ENCODE measurements at regions not wholly inside any gene's neighbourhood (a gene's known extent, or its start where the extent isn't known, plus 50 kb on each side); places are given as distances from the start of the nearest gene placed in this dataset.
"Not testable (repeated sequence)": the region's sequence is repeated elsewhere in the genome, so short reads cannot be mapped to it uniquely, and the experiment has no call there.

- DNase-seq: no peak
Observed at GRCh38 chr13:38283346-38283745, 66.3 kb upstream of the UFM1 start.

DNA sequence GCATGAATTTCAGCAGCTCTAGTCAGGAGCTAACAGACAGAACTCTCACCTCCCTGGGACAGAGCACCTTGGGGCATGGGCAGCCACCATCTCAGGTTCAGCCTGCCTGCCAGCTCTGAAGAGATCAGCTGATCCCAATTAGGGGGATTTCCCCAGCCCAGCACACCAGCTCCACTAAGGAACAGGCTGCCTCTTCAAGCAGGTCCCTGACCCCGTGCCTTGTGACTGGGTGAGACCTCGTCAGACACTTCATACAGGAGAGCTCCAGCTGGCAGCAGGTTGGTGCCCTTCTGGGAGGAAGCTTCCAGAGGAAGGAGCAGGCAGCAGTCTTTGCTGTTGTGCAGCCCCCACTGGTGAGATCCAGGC, 84.5 kb upstream of the UFM1 start:
- DNase-seq: no peak

DNA sequence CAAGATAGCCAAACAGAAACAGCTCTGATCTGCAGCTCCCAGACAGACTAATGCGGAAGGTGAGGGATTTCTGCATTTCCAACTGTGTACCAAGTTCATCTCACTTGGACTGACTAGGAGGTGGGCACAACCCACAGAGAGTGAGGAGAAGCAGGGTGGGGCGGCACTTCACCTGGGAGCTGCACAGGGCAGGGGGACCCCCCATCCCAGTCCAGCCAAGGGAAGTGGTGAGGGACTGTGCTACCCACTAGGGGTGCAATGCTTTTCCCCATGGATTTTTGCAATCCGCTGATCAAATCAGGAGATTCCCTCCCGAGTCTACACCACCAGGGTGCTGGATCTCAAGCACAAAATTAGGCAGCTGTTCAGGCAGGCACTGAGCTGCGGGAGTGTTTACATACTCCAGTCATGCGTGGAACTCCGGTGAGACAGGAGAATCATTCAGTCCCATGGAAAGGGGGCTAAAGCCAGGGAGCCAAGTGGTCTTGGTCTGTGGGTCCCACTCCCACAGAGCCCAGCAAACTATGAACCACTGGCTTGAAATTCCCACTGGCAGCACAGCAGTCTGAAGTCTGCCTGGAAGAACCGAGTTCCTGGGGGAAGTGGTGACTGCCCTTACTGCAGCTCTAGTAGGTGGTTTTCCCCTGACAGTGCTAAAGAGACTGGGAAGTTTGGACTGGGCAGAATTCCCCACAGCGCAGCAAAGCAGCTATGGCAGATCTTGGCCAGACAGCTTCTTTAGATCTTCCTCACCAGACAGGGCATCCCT, 85.1 kb upstream of the UFM1 start:
- no peak for DNase-seq

DNA sequence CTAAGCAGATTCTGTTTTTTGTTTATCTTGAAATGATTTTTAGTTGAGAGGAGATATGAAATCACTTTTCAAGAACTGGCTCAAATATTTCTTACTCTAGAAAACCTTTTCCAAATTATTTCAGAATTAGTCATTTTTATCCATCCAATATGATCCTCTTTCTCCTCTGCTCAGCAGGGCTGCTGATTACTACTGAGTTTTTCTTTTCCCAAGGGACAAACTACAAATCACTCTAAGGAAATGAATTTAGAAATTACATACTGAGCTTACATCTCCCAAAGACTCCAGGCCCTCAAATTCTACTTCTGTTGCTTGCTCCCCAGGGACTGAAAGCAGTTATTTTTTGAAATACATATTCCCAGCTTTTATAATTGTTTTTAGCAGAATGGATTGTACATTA, 87.4 kb upstream of the UFM1 start:
- DNase-seq: no peak

DNA sequence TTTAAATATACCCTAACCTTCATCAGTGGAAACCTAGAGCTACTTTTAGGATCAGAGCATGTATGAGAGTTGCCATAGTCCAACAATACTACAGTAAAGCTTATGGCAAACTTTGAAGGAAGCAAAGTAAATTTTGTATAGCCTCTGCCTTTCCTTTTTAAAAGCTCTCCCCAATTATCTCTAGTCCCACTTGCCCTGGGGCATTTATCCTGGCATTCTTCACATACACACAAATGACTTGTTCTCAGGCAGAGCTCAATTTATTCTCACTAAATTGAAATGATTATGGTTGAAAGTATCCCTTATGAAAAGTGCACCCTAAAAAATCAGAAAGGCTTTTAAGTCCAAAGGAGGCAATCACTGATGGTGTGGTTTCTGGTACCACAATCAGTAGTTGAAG, 94.1 kb upstream of the UFM1 start:
- no peak for DNase-seq

DNA sequence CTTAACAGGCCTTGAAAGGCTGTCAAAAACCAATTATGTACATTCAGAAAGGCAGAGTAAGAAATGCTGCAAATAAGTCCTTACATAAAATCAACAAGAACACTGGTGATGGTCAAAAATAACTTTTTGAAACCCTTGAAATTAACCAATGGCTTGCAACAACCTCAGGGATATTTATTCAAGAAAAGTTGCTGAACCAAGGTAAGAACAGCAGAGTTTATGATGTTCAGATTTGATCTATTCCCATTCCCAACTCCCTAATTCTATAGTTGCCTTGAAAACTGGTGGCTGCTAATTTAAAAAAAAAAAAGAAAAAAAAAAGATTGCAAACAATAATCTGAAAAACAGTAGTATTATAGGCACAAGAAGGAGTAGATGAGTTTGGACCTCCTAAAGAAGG, 109.8 kb upstream of the UFM1 start:
- DNase-seq: no peak

DNA sequence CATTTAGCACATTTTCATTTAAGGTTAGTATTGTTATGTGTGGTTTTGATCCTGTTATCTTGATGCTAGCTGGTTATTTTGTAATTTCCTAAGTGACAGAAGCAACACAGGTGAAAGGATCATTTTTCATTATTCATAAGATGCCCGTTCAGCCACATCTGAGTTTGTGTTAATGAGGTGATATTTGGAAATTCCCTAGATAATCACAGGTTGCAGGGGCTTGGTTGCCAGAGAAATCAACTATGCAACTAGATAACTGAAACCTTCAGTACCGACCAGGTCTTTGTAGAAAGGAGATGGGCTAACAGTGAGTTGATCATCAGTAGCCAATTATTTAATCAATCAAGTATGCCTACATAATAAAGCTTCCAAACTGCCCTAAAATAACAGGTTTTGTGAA, 121.3 kb upstream of the UFM1 start:
- peak; percentile 18 for DNase-seq

DNA sequence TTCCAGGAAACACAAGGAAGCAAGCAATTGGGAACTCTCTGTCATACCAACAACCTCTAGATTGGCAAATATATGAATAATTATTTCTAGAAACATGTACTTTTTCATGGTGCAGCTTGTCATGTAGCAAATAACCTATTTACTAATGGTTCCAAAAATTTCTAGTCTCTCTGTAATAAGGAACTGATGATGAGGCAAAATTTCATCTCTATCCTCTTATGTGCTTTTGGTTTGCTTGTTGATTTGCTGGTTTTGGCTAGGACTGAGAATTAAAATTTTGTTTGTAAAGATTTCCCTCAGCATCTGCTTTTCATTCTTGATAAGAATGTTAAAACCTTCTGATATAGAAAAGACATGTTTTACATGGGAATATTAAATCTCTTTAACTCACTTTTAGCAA, 123.2 kb upstream of the UFM1 start:
- no peak for DNase-seq

- no peak for DNase-seq
Observed at GRCh38 chr13:38223089-38223488, 126.6 kb upstream of the UFM1 start.

- not testable (repeated sequence) for DNase-seq
Observed at GRCh38 chr13:38221120-38221519, 128.5 kb upstream of the UFM1 start.

GRCh38 chr13:38216181-38216580, 133.5 kb upstream of the UFM1 start:
- no peak for DNase-seq

DNA sequence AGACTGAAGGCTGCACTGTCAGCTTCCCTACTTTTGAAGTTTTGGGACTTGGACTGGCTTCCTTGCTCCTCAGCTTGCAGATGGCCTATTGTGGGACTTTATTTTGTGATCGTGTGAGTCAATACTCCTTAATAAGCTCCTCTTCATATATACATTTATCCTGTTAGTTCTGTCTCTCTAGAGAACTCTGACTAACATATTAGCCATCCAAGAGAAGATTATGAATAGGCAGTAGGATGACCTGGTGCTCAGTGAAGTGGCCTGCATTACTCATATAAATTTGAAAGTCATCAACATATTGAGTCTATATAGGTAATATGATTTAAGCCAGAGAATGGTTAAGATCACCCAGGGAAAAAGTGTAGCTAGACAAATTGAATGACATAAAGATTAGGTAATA, 136.3 kb upstream of the UFM1 start:
- no peak for DNase-seq

DNA sequence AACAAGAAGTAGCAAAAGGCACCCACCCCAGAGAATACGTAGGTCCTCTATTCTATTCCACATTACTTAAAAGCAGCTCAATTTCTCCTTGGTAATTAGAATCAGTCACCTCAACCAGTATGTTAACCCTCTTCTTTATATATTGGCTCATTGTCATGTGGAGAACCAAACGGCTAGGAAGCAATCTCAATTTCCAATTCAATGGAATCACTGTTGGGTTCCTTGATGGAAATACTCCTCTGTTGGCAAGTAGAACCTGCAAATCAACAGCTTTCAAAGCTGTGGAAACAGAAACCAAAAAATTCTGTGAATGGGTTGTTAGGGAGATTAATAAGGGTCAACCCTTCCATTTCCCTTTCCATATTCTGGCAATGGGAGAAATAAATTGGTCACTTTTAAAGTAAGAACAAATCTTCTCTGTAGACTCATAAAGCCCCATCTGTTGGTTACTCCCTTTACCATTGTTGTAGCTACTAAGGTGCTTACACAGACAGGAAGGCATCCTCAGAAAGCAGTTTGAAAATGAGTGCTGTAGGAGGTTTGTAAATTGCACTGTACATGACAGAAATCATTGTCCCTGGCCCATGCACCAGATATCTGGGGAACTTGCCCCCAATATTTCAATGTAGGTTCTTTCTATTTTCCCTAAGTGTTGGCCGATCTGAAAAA, 138.6 kb upstream of the UFM1 start:
- no peak for DNase-seq

DNA sequence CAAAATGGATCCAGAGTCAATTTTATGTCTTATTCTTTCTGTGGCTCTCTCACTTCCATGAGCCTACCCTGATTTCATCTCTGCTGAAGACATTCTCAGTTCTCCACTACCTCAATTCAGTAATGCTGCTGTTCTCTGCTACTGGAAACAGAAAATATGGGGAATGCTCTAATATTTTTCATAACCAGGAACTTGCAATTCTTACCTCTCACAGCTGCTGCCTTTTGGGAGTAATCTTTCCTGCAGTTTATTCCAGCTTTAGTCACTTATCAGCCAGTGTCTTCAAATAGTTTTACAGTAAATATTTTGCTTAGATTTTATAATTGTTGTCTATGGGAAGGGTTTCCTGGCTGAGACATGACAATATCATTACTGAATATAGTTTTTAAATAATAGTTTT, 145.1 kb upstream of the UFM1 start:
- DNase-seq: no peak

GRCh38 chr13:38202740-38203139, 146.9 kb upstream of the UFM1 start:
- no peak for DNase-seq

GRCh38 chr13:38191016-38191415, 158.6 kb upstream of the UFM1 start:
- no peak for DNase-seq

- DNase-seq: no peak
Observed at GRCh38 chr13:38180670-38181069, 169.0 kb upstream of the UFM1 start.

GRCh38 chr13:38180126-38180525, 169.5 kb upstream of the UFM1 start:
- DNase-seq: no peak

DNA sequence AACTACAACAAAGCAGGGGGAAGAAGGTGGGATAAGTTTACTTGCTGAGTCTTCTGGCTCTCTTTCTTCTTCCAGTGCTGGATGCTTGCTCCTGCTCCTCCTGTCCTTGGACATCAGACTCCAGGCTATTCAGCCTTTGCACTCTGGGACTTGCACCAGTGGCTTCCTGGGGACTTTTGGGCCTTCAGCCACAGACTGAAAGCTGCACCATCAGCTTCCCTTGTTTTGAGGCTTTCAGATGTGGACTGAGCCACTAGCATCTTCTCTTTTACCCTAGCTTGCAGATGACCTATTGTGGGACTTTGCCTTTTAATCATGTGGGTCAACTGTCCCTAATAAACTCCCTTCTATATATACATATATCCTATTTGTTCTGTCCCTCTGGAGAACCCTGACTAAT, 173.0 kb upstream of the UFM1 start:
- no peak for DNase-seq

- no peak for DNase-seq
Observed at GRCh38 chr13:38173403-38173802, 176.2 kb upstream of the UFM1 start.

DNA sequence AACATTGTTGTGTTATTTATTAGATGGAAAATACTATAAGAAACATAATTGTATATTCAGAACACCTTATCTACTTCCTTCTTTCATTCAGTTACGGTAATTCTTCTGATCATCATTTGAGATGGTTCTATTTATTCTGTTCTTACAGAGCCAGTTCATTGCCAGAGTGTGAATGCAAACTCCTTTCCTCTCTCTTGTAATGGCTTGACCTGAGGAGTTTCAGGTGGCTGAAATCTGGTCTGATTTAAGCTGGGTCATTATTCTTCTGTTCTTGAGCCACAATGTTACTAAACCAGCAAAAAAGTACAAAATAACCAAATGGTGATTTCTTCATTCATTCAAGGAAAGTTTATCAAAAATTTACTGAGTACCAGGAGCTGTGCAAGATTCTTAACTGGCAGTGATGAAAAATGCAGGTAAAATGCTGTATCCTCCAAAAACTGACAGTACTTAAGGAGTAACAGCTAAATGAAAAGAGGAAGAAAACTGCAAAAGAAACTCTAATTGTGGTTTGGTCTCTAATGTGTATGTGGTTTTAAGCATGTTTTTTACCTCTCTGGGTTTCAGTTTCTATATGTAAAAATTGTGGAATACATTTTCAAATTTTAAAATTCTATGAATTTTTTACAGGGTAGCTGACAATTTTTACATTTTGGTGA, 182.4 kb upstream of the UFM1 start:
- no peak for DNase-seq

DNA sequence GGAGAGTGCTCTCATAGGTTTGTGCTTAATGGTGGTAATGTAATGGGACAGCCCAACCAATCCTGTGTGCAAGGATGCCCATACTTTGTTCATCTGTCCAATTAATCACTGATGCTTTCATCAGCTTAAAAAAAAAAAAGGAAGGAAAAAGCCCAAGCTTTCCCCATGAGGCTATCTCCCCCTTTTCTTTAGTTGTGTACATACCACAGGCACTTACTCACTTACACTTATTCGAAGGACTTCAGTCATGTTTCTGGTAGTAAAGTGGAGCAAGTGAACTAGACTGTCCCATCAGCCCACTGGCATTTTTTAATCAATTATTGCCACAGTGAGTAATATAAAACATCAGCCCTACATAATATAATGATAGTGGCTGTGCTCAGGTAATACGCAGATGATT, 183.5 kb upstream of the UFM1 start:
- no peak for DNase-seq

DNA sequence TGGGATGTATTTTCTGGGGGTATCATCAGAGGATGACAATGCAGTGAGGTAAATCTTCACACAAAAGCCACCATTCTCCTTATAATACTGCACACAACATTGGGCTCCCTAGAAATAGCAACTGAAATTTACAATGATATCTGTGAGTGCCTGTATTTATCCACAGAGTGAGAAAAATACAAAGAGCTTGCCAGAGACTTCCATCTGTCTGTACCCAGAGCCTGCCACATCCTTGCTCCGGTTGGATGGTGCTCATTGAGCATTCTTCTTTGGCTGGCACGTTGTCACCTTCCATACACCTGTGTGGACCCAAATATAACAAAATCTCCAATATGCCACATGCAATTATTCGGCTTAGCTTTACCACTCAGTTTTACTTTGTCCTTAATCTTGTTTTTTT, 189.5 kb upstream of the UFM1 start:
- no peak for DNase-seq

GRCh38 chr13:38159710-38160109, 189.9 kb upstream of the UFM1 start:
- no peak for DNase-seq
